Naive thymus-derived CD4-positive, alpha-beta T cell (primary cell): ENCODE measurements at regions not wholly inside any gene's neighbourhood (a gene's known extent, or its start where the extent isn't known, plus 50 kb on each side); places are given as distances from the start of the nearest gene placed in this dataset.

Experiments used
- ATAC-seq: fragments of 150-1000 bp; cut with Tn5 transposase; 2 replicates; pipeline ENCODE4 v1.10.0; 2021; ENCODE audit warnings: mild to moderate bottlenecking, moderate library complexity
- CTCF ChIA-PET: fragments of 350-600 bp; sonication (Branson Sonifier 250); formaldehyde crosslinking; loops from one replicate; lab custom pipeline; 2021; ENCODE audit warnings: antibody characterized with exemption; lab: Charles Lee
- POLR2A ChIA-PET: fragments of 350-600 bp; sonication (Branson Sonifier 250); formaldehyde crosslinking; loops from one replicate; lab custom pipeline; 2021; ENCODE audit warnings: antibody characterized with exemption, inconsistent platforms; lab: Charles Lee
- DNase-seq, 9 donors: peaks; one replicate each; pipeline versions ENCODE4 v3.0.0 to v3.0.0-alpha.2; 2020 to 2022; ENCODE audit warnings: mixed read lengths in 1 of 9
- H3K27ac ChIP-seq: one replicate; pipeline ENCODE4 v1.7.0; 2013; ENCODE audit warnings: mild to moderate bottlenecking, low read depth, low read length, moderate library complexity
- H3K27me3 ChIP-seq, 2 donors: one replicate each; pipeline ENCODE4 v1.7.0; 2013; ENCODE audit warnings: low read length in 2 of 2, mild to moderate bottlenecking in 2 of 2, moderate library complexity in 2 of 2; ENCODE audit not compliant: control insufficient read depth in 2 of 2, insufficient read depth in 2 of 2
- H3K36me3 ChIP-seq, 3 experiments: 1 replicate in 2 of 3; 2 replicates in 1 of 3; pipeline ENCODE4 v1.7.0; 2013; ENCODE audit warnings: low read length in 3 of 3, mild to moderate bottlenecking in 3 of 3, moderate library complexity in 1 of 3; ENCODE audit not compliant: insufficient read depth in 3 of 3, control insufficient read depth in 2 of 3
- H3K4me1 ChIP-seq, 2 donors: one replicate each; pipeline ENCODE4 v1.7.0; 2013; ENCODE audit warnings: low read length in 2 of 2, mild to moderate bottlenecking in 2 of 2, moderate library complexity in 1 of 2; ENCODE audit not compliant: control insufficient read depth in 2 of 2, insufficient read depth in 2 of 2
- H3K4me3 ChIP-seq: 2 replicates; pipeline ENCODE4 v1.7.0; 2013; ENCODE audit warnings: mild to moderate bottlenecking, low read length
- H3K9me3 ChIP-seq, 3 experiments: 1 replicate in 2 of 3; 2 replicates in 1 of 3; pipeline ENCODE4 v1.7.0; 2013; ENCODE audit warnings: low read length in 3 of 3; ENCODE audit not compliant: control insufficient read depth in 2 of 3
- H3K27ac Mint-ChIP-seq, 9 donors: one replicate each; pipeline ENCODE4 v1.8.0; 2020 to 2022; ENCODE audit warnings: mixed read lengths in 9 of 9, mild to moderate bottlenecking in 8 of 9, moderate library complexity in 5 of 9, inconsistent platforms in 2 of 9
- H3K27me3 Mint-ChIP-seq, 5 donors: one replicate each; pipeline ENCODE4 v1.8.0; 2021 to 2022; ENCODE audit warnings: mixed read lengths in 5 of 5, mild to moderate bottlenecking in 1 of 5
- H3K36me3 Mint-ChIP-seq, 5 donors: one replicate each; pipeline ENCODE4 v1.8.0; 2020 to 2022; ENCODE audit warnings: mixed read lengths in 5 of 5, mild to moderate bottlenecking in 3 of 5, inconsistent platforms in 1 of 5
- H3K4me1 Mint-ChIP-seq, 7 donors: one replicate each; pipeline ENCODE4 v1.8.0; 2020 to 2022; ENCODE audit warnings: mixed read lengths in 7 of 7, mild to moderate bottlenecking in 3 of 7, inconsistent platforms in 1 of 7
- H3K4me3 Mint-ChIP-seq, 10 donors: one replicate each; pipeline ENCODE4 v1.8.0; 2020 to 2022; ENCODE audit warnings: mild to moderate bottlenecking in 10 of 10, mixed read lengths in 10 of 10, moderate library complexity in 6 of 10, inconsistent platforms in 2 of 10
- H3K9me3 Mint-ChIP-seq, 11 donors: one replicate each; pipeline ENCODE4 v1.8.0; 2020 to 2022; ENCODE audit warnings: mixed read lengths in 11 of 11, mild to moderate bottlenecking in 4 of 11, inconsistent platforms in 1 of 11, moderate library complexity in 1 of 11
- intact Hi-C, 2 donors: fragments of 100-400 bp; cut with micrococcal nuclease; formaldehyde crosslinking; loops; one replicate each; pipeline ENCODE4 v1.15.1; 2023

DNA sequence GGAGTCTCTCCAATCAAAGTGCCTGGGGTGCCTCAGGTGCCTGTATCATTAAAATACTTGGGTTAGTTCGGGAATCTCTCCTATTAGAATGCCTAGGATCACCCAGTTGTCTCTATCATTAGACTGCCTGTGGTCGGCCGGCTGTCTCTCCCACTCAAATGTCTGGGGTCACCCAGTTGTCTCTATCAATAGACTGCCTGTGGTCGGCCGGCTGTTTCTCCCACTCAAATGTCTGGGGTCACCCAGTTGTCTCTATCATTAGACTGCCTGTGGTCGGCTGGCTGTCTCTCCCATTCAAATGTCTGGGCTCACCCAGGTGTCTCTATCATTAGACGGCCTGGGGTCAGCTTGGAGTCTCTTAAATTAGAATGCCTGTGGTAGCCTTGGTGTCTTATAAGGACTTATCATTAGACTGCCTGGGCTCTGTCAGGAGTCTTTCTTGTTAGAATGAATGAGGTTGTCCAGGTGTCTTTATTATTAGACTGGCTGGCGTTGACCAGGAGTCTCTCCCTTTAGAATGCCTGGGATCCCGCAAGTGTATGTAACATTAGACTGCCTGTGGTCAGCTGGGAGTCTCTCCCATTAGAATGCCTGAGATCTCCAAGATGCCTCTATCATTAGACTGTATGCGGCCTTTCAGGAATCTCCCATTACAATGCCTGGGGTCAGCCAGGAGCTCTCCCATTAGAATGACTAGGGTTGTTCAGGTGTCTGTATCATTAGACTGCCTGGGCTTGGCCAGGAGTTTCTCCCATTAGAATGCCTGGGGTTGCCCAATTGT, 1555.5 kb downstream of the UQCRFS1 start:
- Mint-ChIP-seq H3K27me3 (no peaks in the 10 kb centered on the region), H3K9me3 (peaks cover 24 to 92% (median 39%) of the 10 kb centered on the region in 11 donors), H3K27ac (no peak overlapping the region), H3K4me3 (no peak overlapping the region), H3K4me1 (no peaks in the 10 kb centered on the region), H3K36me3 (peaks cover 0 to 18% (median 0%) of the 10 kb centered on the region in 5 donors)
- DNase-seq (no peak), ATAC-seq (no peak)
- ChIA-PET POLR2A (no interaction called here), CTCF (no interaction called here)
- Histone ChIP-seq H3K27me3 (no peaks in the 10 kb centered on the region), H3K9me3 (peaks cover 0 to 68% (median 0%) of the 10 kb centered on the region in 3 experiments), H3K4me3 (no peak overlapping the region), H3K4me1 (no peaks in the 10 kb centered on the region), H3K36me3 (no peaks in the 10 kb centered on the region), H3K27ac (no peak overlapping the region)
- intact Hi-C loops: no loop called here

- Histone ChIP-seq H3K27ac (no peak overlapping the region), H3K4me1 (no peaks in the 10 kb centered on the region), H3K27me3 (no peaks in the 10 kb centered on the region), H3K36me3 (no peaks in the 10 kb centered on the region), H3K4me3 (no peak overlapping the region), H3K9me3 (peaks cover 0 to 78% (median 0%) of the 10 kb centered on the region in 3 experiments)
- no peak for DNase-seq
- ATAC-seq: no peak
- ChIA-PET POLR2A (no interaction called here), CTCF (no interaction called here)
- Mint-ChIP-seq H3K4me1 (no peaks in the 10 kb centered on the region), H3K4me3 (no peak overlapping the region), H3K27ac (no peak overlapping the region), H3K27me3 (no peaks in the 10 kb centered on the region), H3K36me3 (peaks cover 0 to 29% (median 0%) of the 10 kb centered on the region in 5 donors), H3K9me3 (peaks cover 32 to 98% (median 50%) of the 10 kb centered on the region in 11 donors)
- intact Hi-C loops: no loop called here
Measured at GRCh38 chr19:27654266-27654990, 1558.5 kb downstream of the UQCRFS1 start.

DNA sequence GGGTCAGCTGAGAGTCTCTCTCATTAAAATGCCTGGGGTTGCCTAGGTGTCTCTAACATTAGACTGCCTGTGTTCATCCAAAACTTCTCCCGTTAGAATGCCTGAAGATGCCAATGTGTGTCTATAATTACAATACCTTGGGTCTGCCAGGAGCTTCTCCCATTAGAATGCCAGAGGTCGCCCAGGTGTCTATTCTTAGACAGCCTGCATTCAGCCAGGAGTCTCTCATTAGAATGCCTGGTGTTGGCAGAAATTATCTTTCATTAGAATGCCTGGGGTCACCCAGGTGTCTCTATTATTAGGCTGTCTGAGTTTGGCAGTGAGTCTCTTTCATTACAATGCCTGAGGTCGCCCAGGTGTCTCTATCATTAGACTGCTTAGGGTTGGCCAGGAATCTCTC, 1560.2 kb downstream of the UQCRFS1 start:
- no peaks in the 10 kb centered on the region for H3K27me3 Mint-ChIP-seq
- H3K4me1 ChIP-seq: no peaks in the 10 kb centered on the region
- no peak overlapping the region for H3K4me3 Mint-ChIP-seq
- no peaks in the 10 kb centered on the region for H3K27me3 ChIP-seq
- peaks cover 0 to 26% (median 0%) of the 10 kb centered on the region in 5 donors for H3K36me3 Mint-ChIP-seq
- ChIA-PET CTCF (no interaction called here), POLR2A (no interaction called here)
- intact Hi-C loops: no loop called here
- H3K27ac Mint-ChIP-seq: no peak overlapping the region
- H3K4me1 Mint-ChIP-seq: no peaks in the 10 kb centered on the region
- peaks cover 0 to 78% (median 0%) of the 10 kb centered on the region in 3 experiments for H3K9me3 ChIP-seq
- DNase-seq (no peak), ATAC-seq (no peak)
- no peak overlapping the region for H3K4me3 ChIP-seq
- H3K9me3 Mint-ChIP-seq: peaks cover 28 to 95% (median 42%) of the 10 kb centered on the region in 11 donors
- no peak overlapping the region for H3K27ac ChIP-seq
- H3K36me3 ChIP-seq: no peaks in the 10 kb centered on the region

GRCh38 chr19:27652281-27652680, 1560.7 kb downstream of the UQCRFS1 start:
- Histone ChIP-seq H3K36me3 (no peaks in the 10 kb centered on the region), H3K4me3 (no peak overlapping the region), H3K9me3 (peaks cover 0 to 78% (median 0%) of the 10 kb centered on the region in 3 experiments), H3K27me3 (no peaks in the 10 kb centered on the region), H3K4me1 (no peaks in the 10 kb centered on the region), H3K27ac (no peak overlapping the region)
- no peak for ATAC-seq
- Mint-ChIP-seq H3K9me3 (peaks cover 28 to 93% (median 39%) of the 10 kb centered on the region in 11 donors), H3K4me1 (no peaks in the 10 kb centered on the region), H3K36me3 (peaks cover 0 to 26% (median 0%) of the 10 kb centered on the region in 5 donors), H3K27me3 (no peaks in the 10 kb centered on the region), H3K27ac (no peak overlapping the region), H3K4me3 (no peak overlapping the region)
- POLR2A ChIA-PET: no interaction called here
- DNase-seq: no peak
- intact Hi-C loops: no loop called here
- CTCF ChIA-PET: no interaction called here

DNA sequence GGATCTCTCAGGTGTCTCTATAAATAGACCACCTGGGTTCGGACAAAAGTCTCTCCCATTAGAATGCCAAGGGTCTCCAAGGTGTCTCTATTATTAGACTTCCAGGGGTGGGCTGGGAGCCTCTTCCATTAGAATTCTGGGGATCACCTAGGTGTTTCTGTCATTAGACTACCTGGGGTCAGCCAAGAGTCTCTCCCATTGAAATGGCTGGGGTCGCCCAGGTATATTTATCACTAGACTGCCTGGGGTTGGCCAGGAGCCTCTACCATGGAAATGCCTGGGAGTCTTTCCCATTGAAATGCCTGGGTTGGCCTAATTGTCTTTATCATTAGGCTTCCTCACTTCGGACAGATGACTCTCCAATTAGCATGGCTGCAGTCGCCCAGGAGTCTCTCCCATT, 1565.5 kb downstream of the UQCRFS1 start:
- POLR2A ChIA-PET: no interaction called here

DNA sequence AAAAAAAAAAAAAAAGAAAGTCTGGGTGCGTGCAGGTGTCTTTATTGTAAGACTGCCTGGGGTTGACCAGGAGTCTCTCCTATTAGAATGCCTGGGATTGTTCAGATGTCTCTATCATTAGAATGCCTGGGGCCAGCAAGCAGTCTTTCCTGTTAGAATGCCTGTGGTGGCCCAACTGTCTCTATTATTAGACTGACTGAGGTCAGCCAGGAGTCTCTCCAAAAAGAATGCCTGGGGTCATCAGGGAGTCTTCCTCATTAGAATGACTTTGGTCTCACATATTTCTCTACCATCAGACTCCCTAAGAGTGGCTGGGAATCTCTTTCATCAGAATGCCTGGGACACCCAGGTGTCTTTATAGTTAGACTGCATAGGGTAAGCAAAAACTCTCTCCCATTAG, 1577.5 kb downstream of the UQCRFS1 start:
- peaks cover 0 to 70% (median 24%) of the 10 kb centered on the region in 11 donors for H3K9me3 Mint-ChIP-seq
- no peak overlapping the region for H3K4me3 Mint-ChIP-seq
- H3K4me3 ChIP-seq: no peak overlapping the region
- ChIA-PET CTCF (no interaction called here), POLR2A (no interaction called here)
- no peaks in the 10 kb centered on the region for H3K4me1 ChIP-seq
- H3K36me3 ChIP-seq: no peaks in the 10 kb centered on the region
- ATAC-seq: no peak
- no peaks in the 10 kb centered on the region for H3K27me3 Mint-ChIP-seq
- H3K36me3 Mint-ChIP-seq: peaks cover 0 to 14% (median 2%) of the 10 kb centered on the region in 5 donors
- no peaks in the 10 kb centered on the region for H3K4me1 Mint-ChIP-seq
- no peak overlapping the region for H3K27ac Mint-ChIP-seq
- no peak overlapping the region for H3K27ac ChIP-seq
- H3K9me3 ChIP-seq: peaks cover 0 to 29% (median 0%) of the 10 kb centered on the region in 3 experiments
- intact Hi-C loops: no loop called here
- no peak for DNase-seq
- no peaks in the 10 kb centered on the region for H3K27me3 ChIP-seq

More for the DNA sequence above, 1565.5 kb downstream of the UQCRFS1 start:
- ATAC-seq (no peak), DNase-seq (no peak)
- Mint-ChIP-seq H3K36me3 (peaks cover 0 to 11% (median 0%) of the 10 kb centered on the region in 5 donors), H3K27ac (no peak overlapping the region), H3K4me3 (no peak overlapping the region), H3K27me3 (no peaks in the 10 kb centered on the region), H3K4me1 (no peaks in the 10 kb centered on the region), H3K9me3 (peaks cover 5 to 58% (median 25%) of the 10 kb centered on the region in 11 donors)
- Histone ChIP-seq H3K4me3 (no peak overlapping the region), H3K27me3 (no peaks in the 10 kb centered on the region), H3K36me3 (no peaks in the 10 kb centered on the region), H3K27ac (no peak overlapping the region), H3K9me3 (peaks cover 0 to 45% (median 0%) of the 10 kb centered on the region in 3 experiments), H3K4me1 (no peaks in the 10 kb centered on the region)
- intact Hi-C loops: no loop called here
- CTCF ChIA-PET: no interaction called here
